IMR-90 (cell line): ENCODE measurements at regions not wholly inside any gene's neighbourhood (a gene's known extent, or its start where the extent isn't known, plus 50 kb on each side); places are given as distances from the start of the nearest gene placed in this dataset.

Experiments
- ATAC-seq: fragments of 200-7000 bp; cut with Tn5 transposase; 2 replicates; pipeline ENCODE4 v1.9.1; 2020; ENCODE audit warnings: low read depth, mild to moderate bottlenecking, moderate library complexity
- BruUV-seq: library from RNA; stranded (reverse); fragments of 400-500 nt; replicated peaks from 2 replicates; lab custom pipeline; 2021; lab: Mats Ljungman, UMichigan
- CTCF ChIA-PET: fragments of 300-600 bp; formaldehyde crosslinking; extraction: SDS; loops from one replicate; lab custom pipeline; 2021; ENCODE audit warnings: antibody characterized with exemption; lab: Yijun Ruan, JAX
- POLR2A ChIA-PET: fragments of 300-600 bp; sonication (Branson Sonifier 250); formaldehyde crosslinking; loops from one replicate; lab custom pipeline; 2022; ENCODE audit warnings: antibody characterized with exemption; ENCODE audit not compliant: unreplicated experiment; lab: Charles Lee
- DNase-seq: peaks from one replicate; pipeline ENCODE4 v3.0.0; 2013
- H2AFZ ChIP-seq: replicated peaks from 2 replicates; pipeline ENCODE3; 2013; ENCODE audit warnings: low read length, mild to moderate bottlenecking; ENCODE audit not compliant: poor library complexity
- H2AK5ac ChIP-seq: 2 replicates; pipeline ENCODE4 v1.6.1; 2013; ENCODE audit warnings: low read depth, low read length, inconsistent platforms
- H2AK9ac ChIP-seq: replicated peaks from 2 replicates; pipeline ENCODE3; 2013; ENCODE audit warnings: mild to moderate bottlenecking, low read depth, low read length, moderate library complexity; ENCODE audit not compliant: poor library complexity
- H2BK120ac ChIP-seq: 2 replicates; pipeline ENCODE4 v1.6.1; 2013; ENCODE audit warnings: low read depth, low read length, inconsistent platforms
- H2BK15ac ChIP-seq: 3 replicates; pipeline ENCODE4 v1.6.1; 2013; ENCODE audit warnings: low read depth, low read length, inconsistent platforms
- H2BK20ac ChIP-seq: 2 replicates; pipeline ENCODE4 v1.6.1; 2013; ENCODE audit warnings: low read depth, mild to moderate bottlenecking, inconsistent platforms, low read length, moderate library complexity
- H2BK5ac ChIP-seq: 2 replicates; pipeline ENCODE4 v1.6.1; 2013; ENCODE audit warnings: mild to moderate bottlenecking, low read depth, low read length, inconsistent platforms; ENCODE audit not compliant: poor library complexity, severe bottlenecking
- H3K14ac ChIP-seq: replicated peaks from 2 replicates; pipeline ENCODE4 v1.6.1; 2013; ENCODE audit warnings: low read depth, low read length, inconsistent platforms
- H3K18ac ChIP-seq: 2 replicates; pipeline ENCODE4 v1.6.1; 2013; ENCODE audit warnings: low read depth, low read length, control low read depth
- H3K23ac ChIP-seq: 2 replicates; pipeline ENCODE4 v1.6.1; 2013; ENCODE audit warnings: low read depth, low read length, inconsistent platforms
- H3K27ac ChIP-seq: 2 replicates; pipeline ENCODE4 v1.5.1; 2013; ENCODE audit warnings: mild to moderate bottlenecking, control low read depth, low read length; ENCODE audit not compliant: insufficient read depth
- H3K27me3 ChIP-seq: 2 replicates; pipeline ENCODE4 v1.6.1; 2013; ENCODE audit warnings: low read length; ENCODE audit not compliant: control insufficient read depth, insufficient read depth
- H3K36me3 ChIP-seq: 2 replicates; pipeline ENCODE4 v1.6.1; 2013; ENCODE audit warnings: low read length, mixed read lengths; ENCODE audit not compliant: control insufficient read depth, insufficient read depth
- H3K4ac ChIP-seq: 2 replicates; pipeline ENCODE4 v1.6.1; 2013; ENCODE audit warnings: low read depth, low read length, inconsistent platforms
- H3K4me1 ChIP-seq: 2 replicates; pipeline ENCODE4 v1.6.1; 2013; ENCODE audit warnings: low read length, mixed read lengths; ENCODE audit not compliant: control insufficient read depth, insufficient read depth
- H3K4me2 ChIP-seq: 2 replicates; pipeline ENCODE4 v1.6.1; 2013; ENCODE audit warnings: low read depth, mild to moderate bottlenecking, control low read depth, low read length, moderate library complexity
- H3K4me3 ChIP-seq: 2 replicates; pipeline ENCODE4 v1.5.1; 2013; ENCODE audit warnings: low read depth, mild to moderate bottlenecking, control low read depth, low read length, moderate library complexity; ENCODE audit not compliant: insufficient read depth
- H3K56ac ChIP-seq: 2 replicates; pipeline ENCODE4 v1.6.1; 2013; ENCODE audit warnings: low read length, inconsistent platforms; ENCODE audit not compliant: insufficient read depth; ENCODE audit errors: extremely low read depth
- H3K79me1 ChIP-seq, 2 experiments: 2 replicates each; pipeline ENCODE4 v1.6.1; 2013; ENCODE audit warnings: low read length in 2 of 2, inconsistent platforms in 1 of 2, low read depth in 1 of 2
- H3K9ac ChIP-seq: 2 replicates; pipeline ENCODE4 v1.6.1; 2013; ENCODE audit warnings: low read depth, low read length, control low read depth
- H3K9me1 ChIP-seq: 2 replicates; pipeline ENCODE4 v1.6.1; 2013; ENCODE audit warnings: low read length, inconsistent platforms; ENCODE audit not compliant: insufficient read depth
- H3K9me3 ChIP-seq: 2 replicates; pipeline ENCODE4 v1.6.1; 2013; ENCODE audit warnings: low read length; ENCODE audit not compliant: control insufficient read depth, insufficient read depth
- H4K20me1 ChIP-seq: 2 replicates; pipeline ENCODE4 v1.6.1; 2013; ENCODE audit warnings: low read length, inconsistent platforms; ENCODE audit not compliant: insufficient read depth
- H4K5ac ChIP-seq: 2 replicates; pipeline ENCODE4 v1.6.1; 2013; ENCODE audit warnings: mild to moderate bottlenecking, low read depth, low read length, control low read depth
- H4K8ac ChIP-seq, 2 experiments: 2 replicates each; pipeline ENCODE4 v1.6.1; 2013; ENCODE audit warnings: low read depth in 2 of 2, low read length in 2 of 2, control low read depth in 1 of 2, inconsistent platforms in 1 of 2
- H4K91ac ChIP-seq: 2 replicates; pipeline ENCODE4 v1.6.1; 2013; ENCODE audit warnings: low read depth, low read length, inconsistent platforms; ENCODE audit not compliant: insufficient read depth
- CEBPB ChIP-seq: IDR thresholded peaks from 2 replicates; pipeline ENCODE4 v1.6.1; 2012; ENCODE audit warnings: low read depth, low read length, improper control_type of control experiment
- POLR2A ChIP-seq: IDR thresholded peaks from 2 replicates; pipeline ENCODE4 v1.6.1; 2012; ENCODE audit warnings: mild to moderate bottlenecking, low read depth, low read length
- WGBS, 2 experiments: methylation state at CpG; one replicate each; pipeline versions ENCODE4 v1.1.5 to v1.1.7; 2013; ENCODE audit warnings: missing lambda C conversion rate in 2 of 2; ENCODE audit not compliant: insufficient read length in 1 of 2; ENCODE audit errors: extremely low coverage in 2 of 2; 5-methylcytosine and 5-hydroxymethylcytosine counted together
- dilution Hi-C: fragments of 300-500 bp; cut with HindIII; formaldehyde crosslinking; loops from one replicate; pipeline ENCODE4 v1.14.3; 2018; ENCODE audit warnings: low sequenced_read_pairs; ENCODE audit not compliant: unreplicated experiment
- in situ Hi-C: fragments of 300-500 bp; cut with MboI; formaldehyde crosslinking; loops from 3 replicates; pipeline ENCODE4 v1.14.3; 2019; ENCODE audit warnings: low sequenced_read_pairs, inconsistent platforms, mixed read lengths
- intact Hi-C: fragments of 100-400 bp; cut with micrococcal nuclease; formaldehyde crosslinking; loops from 2 replicates; pipeline ENCODE4 v1.10.0; 2022

DNA sequence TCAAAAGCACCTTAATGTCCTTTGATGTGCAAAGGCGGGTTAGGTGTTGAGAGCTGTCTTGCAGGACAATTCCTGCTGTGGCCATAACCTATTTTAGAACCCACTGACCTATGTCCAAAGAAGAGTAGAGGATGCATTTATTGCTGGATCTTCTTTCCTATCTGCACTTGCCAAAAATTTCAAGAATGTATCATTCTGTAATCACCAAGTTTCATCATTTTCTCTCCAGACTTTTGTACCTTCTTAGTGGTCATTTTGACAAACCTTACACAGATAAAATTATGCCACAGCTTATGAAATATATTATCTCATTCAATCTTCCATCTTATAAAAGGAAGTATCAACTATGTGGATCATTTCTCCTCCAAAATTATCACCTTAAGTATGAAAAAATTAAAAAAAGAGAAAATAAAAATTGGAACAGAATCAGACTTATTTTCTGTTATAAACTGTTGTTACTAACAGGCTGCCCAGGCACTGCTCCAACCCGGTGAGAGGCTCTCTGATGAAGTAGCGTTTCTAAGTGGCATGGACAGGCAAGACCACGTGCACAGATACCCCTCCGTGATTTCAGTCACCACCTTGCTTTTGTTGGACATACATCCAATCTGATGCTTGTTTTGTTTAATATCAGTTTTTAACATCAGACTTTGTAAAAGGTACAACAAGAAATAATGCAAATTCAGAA, 559.9 kb upstream of the ID2 start:
- Histone ChIP-seq H3K4me1 (peaks cover 17% of the 10 kb centered on the region), H2AFZ (peak overlapping the region; percentile 49), H2BK15ac (no peak overlapping the region), H3K14ac (0 out of 2 replicates have a peak overlapping the region, but pooled peaks have one; percentile 26), H4K20me1 (no peaks in the 10 kb centered on the region), H3K9me1 (peaks cover 9% of the 10 kb centered on the region), H4K5ac (no peak overlapping the region; the same call in 1 of the 2 replicates), H2AK9ac (no peak overlapping the region), H4K91ac (peak overlapping the region; percentile 37; the same call in 1 of the 2 replicates), H3K79me1 (no peaks in the 10 kb centered on the region), H4K8ac (peak overlapping the region in 1 of 2 experiments; percentile 61; a peak in 2 of 4 replicates), H3K4ac (no peak overlapping the region), H3K36me3 (no peaks in the 10 kb centered on the region), H3K56ac (no peak overlapping the region), H2BK5ac (peak overlapping the region; percentile 43), H3K18ac (peak overlapping the region; percentile 47), H3K9ac (no peak overlapping the region), H2BK120ac (peak overlapping the region; percentile 71; the same call in 1 of the 2 replicates), H3K27ac (no peak overlapping the region), H2AK5ac (peak overlapping the region; percentile 67; the same call in 1 of the 2 replicates), H3K23ac (no peak overlapping the region), H3K27me3 (no peaks in the 10 kb centered on the region; the same call in none of the 2 replicates), H3K9me3 (no peaks in the 10 kb centered on the region), H3K4me3 (no peak overlapping the region), H3K4me2 (no peak overlapping the region), H2BK20ac (peak overlapping the region; percentile 72; the same call in 1 of the 2 replicates)
- POLR2A ChIA-PET: no interaction called here
- intact Hi-C loops (loop anchor here (2.0 kb wide), 1 partner anchor 185 kb away; no protein-coding TSS in a partner anchor), in situ Hi-C loops (no loop called here), dilution Hi-C loops (no loop called here)
- DNase-seq (peak; percentile 22), ATAC-seq (peak; percentile 16; the same call in 1 of the 2 replicates)
- no TSS peak for BruUV-seq
- TF ChIP-seq POLR2A (no peak), CEBPB (peak; percentile 3; the same call in 1 of the 2 replicates)
- CTCF ChIA-PET: no interaction called here
- WGBS, 2 experiments: 50% methylated on average over 1 of the region's 5 CpGs; no CpG with 5 or more reads in 1 of the 2 experiments
